Left kidney (tissue), 1 donor: ENCODE measurements at regions not wholly inside any gene's neighbourhood (a gene's known extent, or its start where the extent isn't known, plus 50 kb on each side); places are given as distances from the start of the nearest gene placed in this dataset.
"Not testable (repeated sequence)": the region's sequence is repeated elsewhere in the genome, so short reads cannot be mapped to it uniquely, and the experiment has no call there.

Experiments used
- DNase-seq: peaks from one replicate; pipeline ENCODE4 v3.0.0-alpha.2; 2013

DNA sequence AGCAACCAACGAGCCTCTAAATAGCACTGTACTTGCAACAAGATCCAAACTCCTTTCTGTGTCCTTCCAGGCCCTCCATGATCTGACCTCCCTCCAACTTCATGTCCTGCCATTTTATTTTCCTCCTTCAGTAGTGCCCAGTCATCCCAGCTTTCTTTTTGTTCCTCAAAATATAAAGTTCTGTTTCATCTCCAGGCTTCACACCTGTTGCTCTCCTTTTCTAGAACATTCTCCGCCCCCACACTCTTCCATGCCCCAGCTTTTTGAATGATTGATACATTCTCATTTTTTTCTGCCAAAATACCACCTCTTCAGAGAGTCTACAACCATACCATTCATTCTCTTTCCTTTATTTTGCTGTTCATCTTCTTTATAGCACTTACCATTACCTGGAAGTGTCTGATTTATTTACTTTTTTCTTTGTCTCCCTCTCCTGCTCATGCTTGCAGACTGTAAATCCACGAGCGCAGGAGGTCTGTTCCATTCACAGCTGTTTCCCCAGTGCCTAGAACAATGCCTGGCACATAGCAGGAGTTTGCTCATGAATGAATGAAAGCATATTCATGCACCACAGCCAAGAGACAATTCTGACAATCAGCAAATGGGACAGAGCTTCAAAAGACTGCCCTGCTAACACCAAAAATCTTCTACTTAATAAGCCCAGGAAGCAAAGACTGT lies 296.4 kb downstream of the RPAP3 start:
- DNase-seq, result no peak

DNA sequence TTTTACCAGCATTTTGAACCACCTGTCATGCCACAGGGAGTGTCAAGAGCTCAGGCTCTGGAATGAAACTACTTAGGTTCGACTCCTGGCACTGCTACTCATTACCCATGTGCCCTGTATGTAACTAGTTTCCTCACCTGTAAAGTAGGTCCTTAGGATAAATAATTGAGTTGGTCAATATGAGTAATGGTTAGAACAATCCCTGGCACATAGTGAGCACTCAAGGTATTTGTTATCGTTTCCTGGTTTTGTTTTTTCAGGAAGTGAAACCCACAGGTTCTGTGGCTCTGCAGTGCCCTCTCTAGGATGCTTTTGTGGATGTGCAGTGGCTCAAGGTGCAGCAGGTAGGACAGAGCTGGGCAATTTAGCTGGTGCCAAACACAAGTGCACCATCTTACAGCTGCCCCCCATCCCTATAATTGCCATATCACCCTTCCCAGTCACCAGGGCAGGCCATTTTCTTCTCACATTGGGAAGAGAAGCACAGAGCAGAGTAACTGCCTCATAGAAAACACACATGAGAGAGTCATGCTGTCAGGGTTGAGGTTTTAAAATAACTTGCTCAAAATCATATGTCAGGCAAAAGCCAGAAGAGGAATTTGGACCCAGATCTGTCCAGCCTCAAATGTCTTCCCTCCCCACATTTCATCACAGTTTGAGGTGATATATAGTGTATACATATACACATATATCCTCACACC lies 297.5 kb downstream of the RPAP3 start:
- DNase-seq, result no peak

DNA sequence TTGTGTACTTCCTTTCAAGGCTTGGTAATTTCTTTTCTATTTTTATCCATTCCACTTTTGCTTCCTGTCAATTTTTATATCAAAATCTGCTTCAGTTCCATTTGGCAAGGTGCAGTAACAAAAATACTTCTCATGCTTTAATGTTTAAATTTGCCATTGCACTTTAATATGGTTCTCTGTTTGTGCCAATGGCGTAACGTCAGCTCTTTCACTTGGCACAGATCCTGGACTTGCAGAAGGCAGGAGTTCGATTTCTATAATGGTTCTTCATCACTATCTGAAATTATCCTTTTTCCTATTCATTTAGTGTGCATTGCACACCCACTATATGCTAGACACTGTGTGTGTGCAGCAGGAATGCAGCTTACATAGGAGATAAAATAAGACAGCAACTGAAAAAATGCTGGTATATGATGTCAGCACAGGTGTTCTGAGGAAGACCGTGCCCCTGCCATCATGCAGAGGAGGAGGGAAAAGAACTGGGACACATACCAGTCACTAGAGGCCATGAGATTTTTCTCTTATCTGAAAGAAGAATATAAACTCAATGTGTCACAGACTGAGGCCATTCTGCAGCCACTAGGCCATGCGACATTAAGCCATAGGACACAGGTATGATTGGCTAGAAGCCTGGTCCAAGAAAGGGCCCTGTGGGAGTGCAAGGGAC lies 298.2 kb downstream of the RPAP3 start:
- DNase-seq, result no peak

DNA sequence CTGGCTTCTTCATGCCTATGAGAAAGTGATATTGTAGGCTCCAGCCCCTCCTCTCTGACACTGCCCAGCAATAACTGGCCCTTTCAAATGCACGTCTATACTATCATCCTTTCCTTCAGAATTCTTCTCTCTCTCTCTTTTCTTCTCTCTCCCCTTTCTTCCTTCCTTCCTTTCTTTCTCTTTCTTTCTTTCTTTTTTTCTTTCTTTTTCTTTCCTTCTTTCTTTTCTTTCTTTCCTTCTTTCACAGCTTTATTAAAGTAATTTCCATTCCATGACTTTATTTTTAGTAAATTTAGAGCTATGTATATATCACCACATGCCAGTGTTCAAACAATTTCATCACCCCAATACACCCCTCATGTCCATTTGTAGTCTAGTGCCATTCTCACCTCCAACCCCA lies 302.1 kb downstream of the RPAP3 start:
- DNase-seq, result no peak

DNA sequence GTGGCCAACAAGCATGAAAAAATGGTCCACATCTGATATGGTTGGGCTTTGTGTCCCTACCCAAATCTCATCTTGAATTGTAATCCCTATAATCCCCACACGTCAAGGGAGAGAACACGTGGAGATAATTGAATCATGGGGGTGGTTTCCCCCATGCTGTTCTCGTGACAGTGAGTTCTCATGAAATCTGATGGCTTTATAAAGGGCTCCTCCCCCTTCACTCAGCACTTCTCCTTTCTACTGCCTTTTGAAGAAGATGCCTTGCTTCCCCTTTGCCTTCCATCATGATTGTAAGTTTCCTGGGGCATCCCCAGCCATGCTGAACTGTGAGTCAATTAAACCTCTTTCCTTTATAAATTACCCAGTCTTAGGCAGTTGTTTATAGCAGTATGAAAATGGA lies 304.6 kb downstream of the RPAP3 start:
- not testable (repeated sequence) for DNase-seq

DNA sequence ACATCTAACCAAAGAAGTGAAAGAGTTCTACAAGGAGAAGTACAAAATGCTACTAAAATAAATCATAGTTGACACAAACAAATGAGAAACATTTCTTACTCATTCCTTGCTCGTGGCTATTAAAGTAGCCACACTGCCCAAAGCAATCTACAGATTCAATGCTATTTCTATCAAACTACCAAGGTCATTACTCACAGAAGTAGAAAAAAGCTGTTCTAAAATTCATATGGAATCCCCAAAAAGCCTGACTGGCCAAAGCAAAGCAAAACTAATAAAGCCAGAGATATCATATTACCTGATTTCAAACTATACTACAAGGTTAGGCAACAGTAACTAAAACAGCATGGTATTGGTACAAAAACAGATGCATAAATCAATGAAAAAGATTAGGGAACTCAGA lies 305.6 kb downstream of the RPAP3 start:
- DNase-seq, result no peak

DNA sequence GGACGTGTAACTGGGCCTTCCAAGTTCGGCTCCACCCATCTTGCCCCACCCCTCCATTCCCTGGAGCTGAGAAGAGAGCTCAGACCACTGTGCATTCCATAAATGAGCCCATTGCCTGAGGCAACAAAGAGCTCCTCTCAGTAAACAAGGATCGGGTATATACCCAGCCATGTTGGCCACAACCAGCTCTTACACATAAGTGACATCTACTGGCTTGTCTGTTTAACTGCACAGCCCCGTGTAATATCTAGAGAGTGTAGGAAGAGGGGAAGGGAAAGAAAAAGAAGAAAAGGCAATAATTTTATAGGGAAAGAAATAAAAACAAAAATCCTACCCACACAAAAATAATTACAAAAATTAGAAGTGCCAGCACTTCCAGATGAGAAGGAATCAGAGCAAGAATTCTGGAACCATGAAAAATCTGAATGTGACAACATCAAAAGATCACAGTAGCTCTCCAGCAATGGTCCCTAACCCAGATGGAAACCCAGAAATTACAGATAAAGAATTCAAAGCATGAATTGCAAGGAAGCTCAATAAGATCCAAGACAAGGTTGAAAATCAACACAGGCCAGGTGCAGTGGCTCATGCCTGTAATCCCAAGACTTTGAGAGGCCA lies 308.1 kb downstream of the RPAP3 start:
- no peak for DNase-seq

DNA sequence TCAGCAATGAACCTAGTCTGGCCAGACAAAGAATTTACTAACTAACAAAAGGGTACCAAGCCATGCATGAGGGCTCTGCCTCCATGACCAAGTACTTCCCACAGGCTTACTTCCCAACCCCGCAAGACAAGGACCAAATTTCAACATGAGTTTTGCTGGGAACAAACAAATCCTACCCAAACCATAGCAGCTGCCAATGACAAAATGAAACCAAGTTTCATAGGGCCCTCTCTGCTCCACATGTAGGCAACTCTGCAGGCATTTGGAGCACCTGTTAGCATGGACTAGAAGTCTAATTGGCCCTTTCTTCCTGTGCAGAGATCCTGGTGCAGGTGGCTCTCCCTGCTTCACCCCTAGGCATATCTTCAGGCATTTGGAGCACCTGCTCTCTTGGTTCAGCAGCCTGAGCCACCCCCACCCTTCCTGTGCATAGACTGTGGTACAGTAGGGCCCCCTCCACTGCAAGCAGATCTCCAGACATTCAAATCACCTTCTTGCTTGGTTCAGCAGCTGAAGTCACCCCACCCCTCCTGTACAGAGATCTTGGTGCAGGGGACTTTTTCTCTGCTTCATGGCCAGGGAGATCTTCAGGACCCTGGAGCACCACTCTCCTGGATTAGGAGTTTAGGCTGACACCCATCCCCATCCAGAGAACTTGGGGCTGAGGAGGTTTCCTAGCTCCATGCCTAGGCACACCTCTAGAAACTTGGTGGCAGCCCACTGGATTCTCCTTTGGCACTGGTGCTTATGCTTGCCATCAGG lies 308.7 kb downstream of the RPAP3 start:
- no peak for DNase-seq

DNA sequence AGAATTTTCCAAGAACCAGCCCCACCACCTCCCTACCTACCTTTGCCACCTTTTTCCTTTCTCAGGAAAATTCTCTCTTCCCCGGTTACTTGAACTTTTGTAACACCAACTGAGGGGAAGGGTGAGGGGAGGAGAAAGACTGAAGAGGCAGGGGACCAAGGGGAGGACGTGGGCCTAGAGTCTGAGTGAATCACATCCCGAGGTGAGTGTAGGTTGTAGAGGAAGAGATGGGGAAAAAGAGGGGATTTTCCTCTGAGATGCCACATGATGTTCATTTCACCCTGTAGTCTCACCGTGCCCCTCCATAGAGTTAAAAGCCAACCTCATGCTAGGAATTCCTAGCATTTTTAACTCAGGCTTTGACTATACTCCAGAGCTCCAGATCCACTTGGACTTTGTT lies 311.8 kb downstream of the RPAP3 start:
- no peak for DNase-seq

DNA sequence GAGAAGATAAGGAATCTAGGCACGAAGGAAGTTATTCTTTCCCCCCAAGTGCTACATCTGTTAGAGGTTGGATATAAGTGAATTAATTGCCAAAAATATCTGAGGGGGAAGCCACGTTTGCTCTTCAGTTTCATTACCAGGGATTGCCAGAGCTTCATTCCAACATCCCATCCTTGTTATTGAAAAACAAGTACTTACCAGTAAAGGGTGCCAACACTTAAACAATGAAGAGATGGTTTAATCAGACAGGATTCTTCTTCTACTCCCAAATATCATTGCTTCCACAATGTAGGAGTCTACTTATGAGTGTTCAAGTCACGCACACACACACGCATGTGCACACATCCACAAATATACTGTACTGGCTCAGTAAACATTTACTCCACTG lies 312.4 kb downstream of the RPAP3 start:
- DNase-seq, result no peak

DNA sequence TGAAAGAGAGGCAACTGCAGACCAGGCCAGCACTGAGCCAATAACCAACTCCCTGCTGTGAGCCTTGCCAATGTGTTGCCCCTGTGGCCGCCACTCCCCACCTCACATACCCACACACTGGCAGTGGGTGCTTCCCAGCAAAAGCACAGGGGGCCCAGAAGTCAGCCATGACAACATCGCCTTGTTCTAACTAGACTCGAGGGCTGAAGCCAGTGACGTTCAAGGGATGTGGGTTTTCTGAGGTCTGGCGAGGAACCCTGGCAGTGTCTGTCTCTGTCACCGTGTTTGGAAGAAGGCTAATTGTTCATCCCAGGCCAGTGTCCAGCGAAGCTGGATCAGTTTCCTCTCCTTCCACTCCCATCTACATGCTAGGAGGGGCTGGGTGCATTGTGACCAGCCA lies 311.8 kb upstream of the AMIGO2 start:
- no peak for DNase-seq

DNA sequence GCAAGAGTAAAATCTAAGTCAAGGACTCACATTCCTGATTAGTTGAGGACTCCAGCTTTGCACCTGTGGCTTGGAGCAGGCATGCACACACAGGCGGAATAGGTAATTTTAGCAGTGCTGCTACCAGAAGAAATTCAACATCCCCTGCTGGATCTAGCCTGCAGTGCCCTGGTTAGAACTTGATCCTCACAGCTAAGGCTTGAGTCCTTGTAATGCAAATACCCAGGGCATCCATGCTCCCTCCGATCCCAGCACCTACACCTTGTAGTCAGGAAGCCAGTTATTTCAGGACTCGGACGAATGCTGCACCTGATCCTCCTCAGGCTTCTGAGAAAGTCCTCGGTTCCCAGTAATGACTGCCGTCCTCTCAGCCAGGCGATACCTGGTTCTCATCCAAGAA lies 309.0 kb upstream of the AMIGO2 start:
- DNase-seq, result no peak

DNA sequence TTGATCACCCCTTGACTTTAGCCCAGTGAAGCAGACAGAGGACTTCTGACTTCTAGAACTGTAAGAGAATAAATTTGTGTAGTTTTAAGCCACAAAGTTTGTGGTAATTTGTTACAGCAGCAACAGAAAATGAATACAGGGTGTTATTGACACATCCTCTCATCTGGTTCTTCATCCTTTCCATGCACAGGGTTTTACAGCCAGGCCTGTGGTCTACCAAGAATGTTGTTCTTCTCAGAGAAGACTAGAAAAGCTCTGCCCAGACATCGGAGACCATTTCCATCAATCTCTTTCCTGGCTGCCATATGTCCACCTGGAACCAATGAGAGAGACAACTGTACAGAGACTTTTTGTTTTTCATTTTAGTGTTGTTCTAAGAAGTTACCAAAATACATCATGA lies 308.2 kb upstream of the AMIGO2 start:
- DNase-seq, result no peak

DNA sequence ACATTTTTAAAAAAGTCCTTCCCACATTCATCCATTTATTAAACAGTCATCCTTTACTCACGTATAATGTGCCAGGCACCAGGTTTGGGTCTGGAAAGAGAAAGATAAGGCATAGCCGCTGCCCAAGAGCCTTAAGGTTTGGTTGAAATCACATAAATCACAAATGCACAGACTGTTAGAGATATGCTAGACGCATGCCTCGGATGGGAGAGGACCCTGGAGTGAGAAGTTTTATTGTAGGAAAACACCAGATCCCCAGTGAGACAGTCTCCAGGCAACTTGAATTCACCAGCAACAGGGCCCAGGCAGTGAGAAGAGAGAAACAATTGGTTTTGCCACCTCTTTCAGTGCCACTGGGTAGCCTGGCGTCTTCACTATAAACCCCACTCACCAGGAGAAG lies 305.9 kb upstream of the AMIGO2 start:
- no peak for DNase-seq

DNA sequence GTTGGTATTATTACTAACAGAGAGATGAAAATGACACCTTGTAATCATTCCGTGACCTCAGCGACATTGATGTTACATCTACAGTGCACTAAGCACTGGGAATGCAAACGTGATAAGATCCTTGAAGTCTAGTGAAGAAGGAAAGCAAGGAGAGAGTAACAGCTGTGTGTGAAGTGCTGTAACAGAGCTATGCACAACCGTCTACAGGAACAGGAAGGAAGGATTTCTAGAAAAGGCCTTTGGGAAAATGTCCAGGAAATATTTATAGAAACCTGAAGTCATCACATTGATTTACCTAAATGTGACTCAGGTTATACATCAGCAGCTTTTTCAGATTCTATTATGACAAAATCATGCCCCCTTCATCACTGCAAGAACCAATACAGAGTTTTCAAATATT lies 304.2 kb upstream of the AMIGO2 start:
- DNase-seq, result no peak

DNA sequence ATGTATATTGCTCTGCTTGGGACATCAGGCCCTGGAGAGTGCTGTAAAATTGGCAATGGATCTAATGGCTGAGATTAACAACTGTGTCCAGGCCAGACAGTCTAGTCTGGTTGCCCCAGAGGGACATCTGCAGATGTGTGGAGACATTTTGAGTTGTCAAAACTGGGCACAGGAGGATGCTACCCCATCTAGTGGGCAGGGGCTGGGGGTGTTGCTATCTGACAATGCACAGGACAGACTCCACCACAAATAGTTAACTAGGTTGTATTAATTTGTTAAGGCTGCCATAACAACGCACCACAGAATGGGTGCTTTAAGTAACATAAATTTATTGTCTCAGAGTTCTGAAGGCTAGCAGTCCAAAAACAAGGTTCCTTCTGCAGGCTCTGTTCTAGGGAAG lies 302.5 kb upstream of the AMIGO2 start:
- no peak for DNase-seq

DNA sequence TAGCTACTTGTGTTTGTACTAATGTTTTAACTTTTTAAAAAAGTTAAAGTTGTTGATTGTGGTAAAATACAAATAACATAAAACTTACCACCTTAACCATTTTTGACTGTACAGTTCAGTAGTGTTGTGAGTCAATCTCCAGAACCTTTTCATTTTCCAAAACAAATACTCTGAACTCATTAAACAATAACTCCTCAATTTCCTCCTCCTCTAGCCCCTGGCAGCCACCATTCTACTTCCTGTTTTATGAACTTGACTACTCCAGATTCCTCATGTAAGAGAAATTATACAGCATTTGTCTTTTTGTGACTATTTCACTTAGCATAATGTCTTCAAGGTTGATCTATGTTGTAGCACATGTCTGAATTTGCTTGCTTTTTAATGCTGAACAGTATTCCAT lies 299.1 kb upstream of the AMIGO2 start:
- DNase-seq, result no peak

DNA sequence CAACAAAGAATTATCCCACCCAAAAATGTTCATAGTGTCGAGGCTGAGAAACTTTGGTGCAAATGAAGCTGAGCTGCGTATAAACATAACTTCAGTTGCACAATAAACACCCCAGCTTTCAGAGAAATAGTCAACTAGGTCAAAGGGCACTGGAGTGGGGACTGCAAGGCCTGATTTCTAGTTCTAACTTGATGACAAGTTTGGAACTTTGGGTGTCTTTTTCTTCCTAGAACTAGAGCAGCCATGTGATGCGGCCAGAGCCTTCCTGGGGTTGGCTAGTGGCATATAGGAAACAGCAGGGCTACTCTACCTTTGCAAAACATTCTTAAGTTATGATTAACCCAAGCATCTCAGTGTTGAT lies 298.4 kb upstream of the AMIGO2 start:
- DNase-seq, result no peak

DNA sequence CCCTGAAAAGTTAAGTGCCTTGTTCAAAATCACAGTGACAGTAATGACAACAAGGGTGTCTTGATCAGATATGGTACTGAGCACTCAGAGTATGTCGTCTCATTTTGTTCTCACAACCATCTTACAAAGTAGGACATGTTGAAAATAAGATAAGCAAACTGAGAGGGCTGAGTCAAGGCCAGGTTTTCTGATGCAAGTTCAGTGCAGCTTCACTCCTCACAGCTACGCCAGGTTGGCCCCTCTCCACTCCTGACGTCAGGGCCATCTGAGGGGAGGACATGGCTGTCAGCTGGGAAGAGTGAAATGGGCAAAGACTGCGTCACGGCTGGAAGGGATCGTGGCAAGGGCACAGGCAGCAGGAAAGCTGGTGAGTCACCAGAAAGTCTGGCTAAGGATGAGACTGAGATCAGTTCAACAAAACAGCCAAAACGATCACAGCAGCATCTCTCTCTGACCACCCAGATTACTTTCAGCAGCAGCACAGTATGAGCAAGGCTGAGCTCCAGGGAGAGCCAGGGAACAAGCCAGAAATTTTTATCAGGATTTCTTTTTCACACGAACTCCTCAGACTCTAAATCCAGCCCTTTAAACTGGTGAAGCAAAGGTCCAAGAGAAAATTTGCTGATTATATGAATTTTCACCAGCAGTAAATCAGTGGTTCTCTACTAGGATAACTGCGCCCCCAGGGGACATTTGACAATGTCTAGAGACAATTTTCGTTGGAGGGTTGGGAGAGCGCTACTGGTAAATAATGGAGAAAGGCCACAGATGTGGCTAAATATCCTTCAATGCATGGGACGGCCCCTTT lies 297.9 kb upstream of the AMIGO2 start:
- no peak for DNase-seq

DNA sequence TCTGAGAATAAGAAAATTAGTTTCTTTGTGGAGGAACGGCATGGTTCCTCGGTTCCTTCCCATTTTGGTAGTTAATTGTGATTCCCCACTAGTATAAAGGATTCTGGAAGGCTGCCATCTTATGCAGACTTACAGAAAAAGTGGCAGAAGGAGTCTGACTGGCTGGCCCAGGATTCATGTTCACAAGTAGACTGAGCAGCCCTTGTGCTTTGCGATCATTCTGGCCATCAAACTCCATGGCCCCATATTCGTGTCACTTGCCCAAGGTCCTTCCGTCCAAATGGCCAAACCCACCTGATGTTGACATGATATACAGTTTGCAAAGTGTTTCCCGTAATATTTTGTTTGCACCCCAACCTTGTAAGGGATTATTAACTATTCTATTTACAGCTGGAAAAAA lies 297.2 kb upstream of the AMIGO2 start:
- DNase-seq, result no peak

DNA sequence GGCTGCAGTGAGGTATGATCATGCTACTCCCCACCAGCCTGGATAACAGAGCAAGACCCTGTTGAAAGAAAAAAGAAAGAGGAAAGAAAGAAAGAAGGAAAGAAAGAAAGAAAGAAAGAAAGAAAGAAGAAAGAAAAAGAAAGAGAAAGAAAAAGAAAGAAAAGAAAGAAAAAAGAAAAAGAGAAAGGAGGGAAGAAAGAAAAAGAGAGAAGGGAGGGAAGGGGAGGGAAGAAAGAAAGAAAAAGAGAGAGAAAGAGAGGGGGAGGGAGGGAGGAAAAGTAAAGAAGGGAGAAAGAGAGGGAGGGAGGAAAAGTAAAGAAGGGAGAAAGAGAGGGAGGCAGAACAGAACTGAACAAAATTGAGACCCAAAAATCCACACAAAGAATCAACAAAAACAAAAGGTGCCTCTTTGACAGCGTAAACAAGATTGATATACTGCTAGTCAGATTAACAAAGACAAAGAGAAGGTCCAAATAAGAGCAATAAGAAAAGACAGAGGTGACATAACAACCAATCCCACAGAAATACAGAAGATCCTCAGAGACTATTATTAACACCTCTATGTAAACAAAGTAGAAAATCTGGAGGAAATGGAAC lies 293.9 kb upstream of the AMIGO2 start:
- no peak for DNase-seq
